ENCODE measurements at regions not wholly inside any gene's neighbourhood (a gene's known extent, or its start where the extent isn't known, plus 50 kb on each side); places are given as distances from the start of the nearest gene placed in this dataset.
"Not testable (repeated sequence)": the region's sequence is repeated elsewhere in the genome, so short reads cannot be mapped to it uniquely, and the experiment has no call there.

DNA sequence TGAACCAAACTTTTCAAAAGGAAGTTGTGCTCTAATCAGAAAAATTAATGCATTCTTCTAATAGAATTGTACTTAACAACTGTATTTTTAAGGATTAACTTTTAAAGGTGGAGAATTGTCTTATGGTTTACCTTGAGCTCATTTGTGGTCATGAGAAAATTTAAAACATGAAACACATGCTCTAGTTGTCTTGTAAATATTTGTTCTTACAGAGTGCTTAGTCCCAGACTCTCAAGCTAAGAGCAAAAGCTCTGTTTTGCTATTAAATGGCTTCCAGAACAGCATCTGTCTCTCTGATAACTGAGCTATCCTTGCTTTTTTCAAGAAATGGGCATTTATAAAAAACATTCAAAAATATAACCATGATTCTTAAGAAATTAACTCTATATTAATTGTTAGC lies 512.2 kb upstream of the SYNCRIP start:
- TF ChIP-seq, protein P1, sequence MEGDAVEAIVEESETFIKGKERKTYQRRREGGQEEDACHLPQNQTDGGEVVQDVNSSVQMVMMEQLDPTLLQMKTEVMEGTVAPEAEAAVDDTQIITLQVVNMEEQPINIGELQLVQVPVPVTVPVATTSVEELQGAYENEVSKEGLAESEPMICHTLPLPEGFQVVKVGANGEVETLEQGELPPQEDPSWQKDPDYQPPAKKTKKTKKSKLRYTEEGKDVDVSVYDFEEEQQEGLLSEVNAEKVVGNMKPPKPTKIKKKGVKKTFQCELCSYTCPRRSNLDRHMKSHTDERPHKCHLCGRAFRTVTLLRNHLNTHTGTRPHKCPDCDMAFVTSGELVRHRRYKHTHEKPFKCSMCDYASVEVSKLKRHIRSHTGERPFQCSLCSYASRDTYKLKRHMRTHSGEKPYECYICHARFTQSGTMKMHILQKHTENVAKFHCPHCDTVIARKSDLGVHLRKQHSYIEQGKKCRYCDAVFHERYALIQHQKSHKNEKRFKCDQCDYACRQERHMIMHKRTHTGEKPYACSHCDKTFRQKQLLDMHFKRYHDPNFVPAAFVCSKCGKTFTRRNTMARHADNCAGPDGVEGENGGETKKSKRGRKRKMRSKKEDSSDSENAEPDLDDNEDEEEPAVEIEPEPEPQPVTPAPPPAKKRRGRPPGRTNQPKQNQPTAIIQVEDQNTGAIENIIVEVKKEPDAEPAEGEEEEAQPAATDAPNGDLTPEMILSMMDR (IDR thresholded peaks at IDR 0.05; ENCODE audit: control insufficient read depth, insufficient read depth, low read depth, low read length, missing control alignments), result no peak
- DNase-seq (ENCODE audit: low read depth), result no peak
- no peak overlapping the region for H3K4me3 ChIP-seq (ENCODE audit: control insufficient read depth, low read depth, low read length)

DNA sequence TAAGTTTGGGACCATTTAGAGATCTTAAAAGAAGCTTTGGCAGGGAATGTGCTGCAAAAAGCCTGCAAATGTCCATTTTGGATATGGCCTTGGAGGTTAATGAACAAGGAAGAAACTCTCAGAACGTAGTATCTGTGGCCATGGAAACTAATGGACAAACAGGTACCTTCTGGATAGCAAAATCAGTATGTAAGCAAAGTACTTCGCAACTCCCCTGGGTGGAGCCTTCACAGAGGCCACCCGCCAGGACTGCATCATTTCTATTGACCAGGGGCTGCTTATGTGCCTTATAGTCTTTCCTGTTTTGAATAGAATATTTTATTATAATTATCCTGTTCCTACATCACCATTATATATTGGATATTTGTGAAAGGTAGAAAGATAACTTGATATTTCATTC lies 510.8 kb upstream of the SYNCRIP start:
- H3K4me3 ChIP-seq (ENCODE audit: control insufficient read depth, low read depth, low read length), result no peak overlapping the region
- TF ChIP-seq, protein P1 (IDR thresholded peaks at IDR 0.05; ENCODE audit: control insufficient read depth, insufficient read depth, low read depth, low read length, missing control alignments), result no peak
- DNase-seq (ENCODE audit: low read depth), result no peak

DNA sequence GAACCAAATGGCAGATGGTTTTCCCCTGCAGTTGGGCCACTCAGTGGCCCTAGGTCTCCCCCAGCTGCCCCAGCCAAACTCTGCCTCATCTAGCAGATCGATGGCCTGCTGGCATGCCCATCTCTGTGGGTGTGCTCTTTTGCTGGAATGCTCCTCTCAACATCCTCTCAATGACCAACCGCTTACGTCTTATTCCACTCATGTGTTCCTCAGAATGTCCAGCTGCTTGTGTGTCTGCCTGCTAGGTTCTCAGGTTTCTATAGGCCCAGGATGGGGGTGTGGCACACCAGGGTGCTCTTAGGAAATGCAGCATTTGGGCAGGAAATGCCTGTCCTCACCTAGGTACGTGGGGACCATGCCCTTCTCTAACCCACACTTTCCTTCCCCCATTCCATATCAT lies 509.9 kb upstream of the SYNCRIP start:
- DNase-seq (ENCODE audit: low read depth), result no peak
- H3K4me3 ChIP-seq (ENCODE audit: control insufficient read depth, low read depth, low read length), result no peak overlapping the region
- TF ChIP-seq, protein P1 (IDR thresholded peaks at IDR 0.05; ENCODE audit: control insufficient read depth, insufficient read depth, low read depth, low read length, missing control alignments), result no peak

DNA sequence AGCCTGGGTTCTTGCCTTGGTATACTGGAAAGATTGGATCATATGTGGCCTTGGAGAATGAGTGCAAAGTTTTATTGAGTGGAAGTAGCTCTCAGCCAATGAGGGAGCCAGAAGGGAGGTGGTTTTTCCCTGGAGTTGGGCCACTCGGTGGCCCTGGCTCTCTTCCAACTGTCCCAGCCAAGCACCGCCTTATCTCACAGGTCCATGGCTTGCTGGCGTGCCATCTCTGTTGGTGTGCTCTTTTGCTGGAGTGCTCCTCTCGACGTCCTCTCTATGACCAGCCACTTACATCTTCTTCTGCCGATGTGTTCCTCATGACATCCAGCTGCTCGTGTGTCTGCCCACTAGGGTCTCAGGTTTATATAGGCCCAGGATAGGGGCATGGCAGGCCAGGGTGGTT lies 505.9 kb upstream of the SYNCRIP start:
- H3K4me3 ChIP-seq (ENCODE audit: control insufficient read depth, low read depth, low read length), result no peak overlapping the region
- no peak for DNase-seq (ENCODE audit: low read depth)

DNA sequence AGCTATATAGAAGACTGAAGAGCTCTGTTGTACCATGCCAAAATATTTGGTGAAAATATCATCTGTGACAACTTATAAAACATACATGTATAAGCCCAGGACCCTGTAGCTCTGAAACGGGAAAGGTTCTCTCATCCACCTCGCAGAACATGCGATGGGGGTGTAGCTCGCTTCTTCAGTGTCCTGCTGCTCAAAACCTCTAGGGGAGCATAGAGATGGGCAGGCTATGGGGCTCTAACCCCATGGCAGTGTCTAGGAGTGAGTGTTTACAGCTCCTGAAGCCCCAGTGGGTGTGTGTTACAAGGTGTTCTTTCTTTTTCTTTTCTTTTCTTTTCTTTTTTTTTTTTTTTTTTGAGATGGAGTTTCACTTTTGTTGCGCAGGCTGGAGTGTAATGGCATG lies 505.2 kb upstream of the SYNCRIP start:
- TF ChIP-seq, protein P1 (IDR thresholded peaks at IDR 0.05; ENCODE audit: control insufficient read depth, insufficient read depth, low read depth, low read length, missing control alignments), result no peak
- no peak overlapping the region for H3K4me3 ChIP-seq (ENCODE audit: control insufficient read depth, low read depth, low read length)
- DNase-seq (ENCODE audit: low read depth), result no peak

More for the DNA sequence above, 505.9 kb upstream of the SYNCRIP start:
- TF ChIP-seq, protein P1 (IDR thresholded peaks at IDR 0.05; ENCODE audit: control insufficient read depth, insufficient read depth, low read depth, low read length, missing control alignments), result no peak

DNA sequence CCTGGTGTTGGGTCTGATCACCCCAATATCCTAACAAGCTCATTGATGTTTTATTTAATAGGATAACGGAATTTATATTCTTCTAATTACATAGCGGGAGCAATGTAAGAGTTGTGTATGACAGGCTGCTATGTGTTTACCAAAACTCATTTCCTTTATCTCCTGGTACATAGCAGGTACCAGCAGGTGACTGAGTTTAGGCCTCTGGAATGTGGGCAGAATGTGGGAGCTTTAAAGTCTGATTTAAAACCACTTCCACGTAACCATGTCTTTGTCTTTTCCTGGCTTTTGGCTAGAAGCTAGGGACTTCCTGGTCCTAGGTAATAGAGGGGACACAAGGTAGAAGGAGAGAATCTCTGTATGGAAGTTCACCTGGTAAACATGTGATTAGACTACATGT lies 504.6 kb upstream of the SYNCRIP start:
- DNase-seq (ENCODE audit: low read depth), result no peak

DNA sequence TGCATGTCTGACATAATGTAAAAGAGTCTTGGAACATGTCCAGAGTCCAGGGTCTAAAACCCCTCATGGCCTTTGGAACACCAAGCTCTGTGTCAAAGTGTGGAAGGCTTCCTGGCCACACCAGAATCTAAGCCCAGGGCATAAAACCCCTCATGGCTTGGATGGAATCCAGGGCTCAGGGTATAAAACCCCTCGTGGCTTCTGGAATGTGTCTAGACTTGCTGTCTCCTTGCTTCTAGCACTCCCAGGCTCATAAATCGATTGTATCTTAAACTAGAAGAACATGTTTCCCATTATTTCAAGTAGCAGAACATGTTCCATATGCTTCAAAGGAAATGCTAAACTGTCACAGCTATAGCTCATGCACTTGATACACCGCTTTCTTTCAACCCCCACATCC lies 504.1 kb upstream of the SYNCRIP start:
- not testable (repeated sequence) for DNase-seq (ENCODE audit: low read depth); H3K4me3 ChIP-seq (ENCODE audit: control insufficient read depth, low read depth, low read length)

More for the DNA sequence above, 504.6 kb upstream of the SYNCRIP start:
- no peak overlapping the region for H3K4me3 ChIP-seq (ENCODE audit: control insufficient read depth, low read depth, low read length)
- TF ChIP-seq, protein P1 (IDR thresholded peaks at IDR 0.05; ENCODE audit: control insufficient read depth, insufficient read depth, low read depth, low read length, missing control alignments), result no peak

Measured in AG09309 (cell line).